HepG2 (cell line): ENCODE measurements at regions not wholly inside any gene's neighbourhood (a gene's known extent, or its start where the extent isn't known, plus 50 kb on each side); places are given as distances from the start of the nearest gene placed in this dataset.

Experiments used
- ATAC-seq: fragments of 200-7000 bp; cut with Tn5 transposase; 3 replicates; pipeline ENCODE4 v1.9.1; 2020; ENCODE audit warnings: mild to moderate bottlenecking, moderate library complexity
- BruUV-seq: library from RNA; stranded (reverse); fragments of 400-500 nt; replicated peaks from 2 replicates; lab custom pipeline; 2021; lab: Mats Ljungman, UMichigan
- CTCF ChIA-PET: fragments of 300-600 bp; formaldehyde crosslinking; extraction: SDS; loops from one replicate; lab custom pipeline; 2021; ENCODE audit warnings: low total read pairs, inconsistent platforms, low intra/inter-chr PET ratio; lab: Yijun Ruan, JAX
- POLR2A ChIA-PET: fragments of 350-600 bp; sonication (Branson Sonifier 250); formaldehyde crosslinking; loops from one replicate; lab custom pipeline; 2020; ENCODE audit warnings: antibody characterized with exemption, inconsistent platforms; lab: Yijun Ruan, JAX
- DNase-seq: peaks from one replicate; pipeline ENCODE4 v3.0.0-alpha.2; 2015; ENCODE audit warnings: low spot score
- FAIRE-seq: peaks from 3 replicates; lab custom pipeline; 2011; peaks lifted over from hg19 to GRCh38; lab: Jason Lieb, UNC
- H2AFZ ChIP-seq: one replicate; pipeline ENCODE4 v1.6.1; 2011; ENCODE audit warnings: low read length, inconsistent platforms
- H3K27ac ChIP-seq: fragments of 300-600 bp; 3 replicates; pipeline ENCODE4 v1.8.0; 2011; ENCODE audit warnings: mixed run types, mild to moderate bottlenecking, mixed read lengths, low read length, inconsistent platforms; ENCODE audit not compliant: insufficient read depth; ENCODE audit errors: extremely low read length
- H3K27me3 ChIP-seq, 2 experiments: fragments of 200-600 bp in 1 of 2; 2 replicates in 1 of 2; 3 replicates in 1 of 2; pipeline versions ENCODE4 v1.6.0 to v1.8.0; 2011; ENCODE audit warnings: low read length in 2 of 2, mild to moderate bottlenecking in 2 of 2, moderate library complexity in 2 of 2, inconsistent platforms in 1 of 2; ENCODE audit not compliant: insufficient read depth in 2 of 2, control insufficient read depth in 1 of 2
- H3K36me3 ChIP-seq, 2 experiments: fragments of 200-600 bp in 1 of 2; replicated peaks in 1 of 2; 2 replicates in 1 of 2; 3 replicates in 1 of 2; pipeline versions ENCODE4 v1.5.1 to v1.8.0; 2011; ENCODE audit warnings: low read length in 2 of 2, inconsistent platforms in 1 of 2; ENCODE audit not compliant: insufficient read depth in 2 of 2, control insufficient read depth in 1 of 2
- H3K4me1 ChIP-seq: 2 replicates; pipeline ENCODE4 v1.5.1; 2012; ENCODE audit warnings: low read length, inconsistent platforms; ENCODE audit not compliant: insufficient read depth
- H3K4me2 ChIP-seq: 2 replicates; pipeline ENCODE4 v1.6.0; 2011; ENCODE audit warnings: low read depth, low read length, inconsistent platforms
- H3K4me3 ChIP-seq, 3 experiments: fragments of 200-600 bp in 1 of 3; sonication (generic), shearing (Covaris generic) in 1 of 3; replicated peaks in 1 of 3; 2 replicates each; pipeline ENCODE4 v1.5.1; 2011 to 2016; ENCODE audit warnings: low read length in 3 of 3, inconsistent platforms in 2 of 3, low read depth in 2 of 3, mild to moderate bottlenecking in 2 of 3, control low read depth in 1 of 3, mixed read lengths in 1 of 3; ENCODE audit not compliant: insufficient read depth in 1 of 3
- H3K79me2 ChIP-seq: one replicate; pipeline ENCODE4 v1.6.1; 2011; ENCODE audit warnings: low read length, inconsistent platforms; ENCODE audit not compliant: insufficient read depth
- H3K9ac ChIP-seq: 2 replicates; pipeline ENCODE4 v1.6.0; 2011; ENCODE audit warnings: mild to moderate bottlenecking, low read depth, low read length, inconsistent platforms; ENCODE audit not compliant: insufficient read depth
- H3K9me3 ChIP-seq: 2 replicates; pipeline ENCODE4 v1.5.1; 2012; ENCODE audit warnings: mild to moderate bottlenecking, low read length
- H4K20me1 ChIP-seq: 2 replicates; pipeline ENCODE4 v1.6.0; 2011; ENCODE audit warnings: inconsistent platforms, mild to moderate bottlenecking, low read length, moderate library complexity; ENCODE audit not compliant: insufficient read depth
- HIVEP1 ChIP-seq: sonication (generic); formaldehyde crosslinking; IDR thresholded peaks from 2 replicates; pipeline ENCODE4 v1.4.0; 2020; ENCODE audit warnings: mild to moderate bottlenecking, missing genetic modification reagents
- HNF1A ChIP-seq, 2 experiments: sonication (generic) in 1 of 2; formaldehyde crosslinking in 1 of 2; IDR thresholded peaks; 2 replicates each; pipeline versions ENCODE4 v1.4.0 to v1.6.1; 2016 to 2020; ENCODE audit warnings: borderline replicate concordance in 1 of 2, low read depth in 1 of 2, mild to moderate bottlenecking in 1 of 2, missing genetic modification reagents in 1 of 2
- HNRNPH1 ChIP-seq: fragments of 200-400 bp; formaldehyde crosslinking; optimal IDR thresholded peaks from 2 replicates; pipeline ENCODE3; 2017; ENCODE audit warnings: mild to moderate bottlenecking, low read depth, low read length
- LBX2 ChIP-seq: sonication (generic); formaldehyde crosslinking; IDR thresholded peaks from 2 replicates; pipeline ENCODE4 v1.5.0; 2020; ENCODE audit warnings: missing genetic modification reagents, mild to moderate bottlenecking, borderline replicate concordance
- NR2F1 ChIP-seq, 2 experiments: fragments of 450-650 bp in 1 of 2; formaldehyde crosslinking in 1 of 2; IDR thresholded peaks; 2 replicates each; pipeline versions ENCODE4 v1.5.0 to v1.6.1; 2016 to 2020; ENCODE audit warnings: mild to moderate bottlenecking in 1 of 2, missing compliant biosample characterization in 1 of 2, missing genetic modification reagents in 1 of 2, moderate library complexity in 1 of 2
- POGK ChIP-seq: sonication (generic); formaldehyde crosslinking; conservative IDR thresholded peaks from 2 replicates; pipeline ENCODE4 v1.8.0; 2022; ENCODE audit warnings: mild to moderate bottlenecking, moderate library complexity, missing genetic modification reagents
- SIN3B ChIP-seq: fragments of 150-350 bp; IDR thresholded peaks from 2 replicates; pipeline ENCODE4 v1.6.1; 2014; ENCODE audit warnings: low read length
- SRSF9 ChIP-seq: fragments of 200-400 bp; formaldehyde crosslinking; IDR thresholded peaks from 2 replicates; pipeline ENCODE4 v1.6.1; 2018; ENCODE audit warnings: borderline replicate concordance, mild to moderate bottlenecking, low read depth, low read length; ENCODE audit not compliant: insufficient read depth, poor library complexity, severe bottlenecking
- TBL1XR1 ChIP-seq: fragments of 150-350 bp; IDR thresholded peaks from 2 replicates; pipeline ENCODE4 v1.6.1; 2014; ENCODE audit warnings: borderline replicate concordance, low read length; ENCODE audit not compliant: partially characterized antibody
- ZNF597 ChIP-seq: sonication (generic); formaldehyde crosslinking; IDR thresholded peaks from 2 replicates; pipeline ENCODE4 v1.5.0; 2020; ENCODE audit warnings: missing genetic modification reagents
- ZNF768 ChIP-seq: sonication (generic); formaldehyde crosslinking; IDR thresholded peaks from 2 replicates; pipeline ENCODE4 v1.4.0; 2020; ENCODE audit warnings: missing genetic modification reagents
- ZNF780A ChIP-seq: sonication (generic); formaldehyde crosslinking; IDR thresholded peaks from 2 replicates; pipeline ENCODE4 v1.8.0; 2022; ENCODE audit warnings: mild to moderate bottlenecking, missing genetic modification reagents, moderate library complexity
- WGBS: methylation state at CpG from one replicate; pipeline ENCODE4 v1.1.6; 2017; ENCODE audit warnings: low lambda C conversion rate; 5-methylcytosine and 5-hydroxymethylcytosine counted together
- in situ Hi-C: cut with HindIII; loops from 2 replicates; pipeline ENCODE4 v1.10.0; 2017; ENCODE audit warnings: low pct_unique_long_range_greater_than_20kb; ENCODE audit not compliant: extremely low pct_ligation_motif_present
- intact Hi-C: fragments of 100-400 bp; cut with micrococcal nuclease; formaldehyde crosslinking; loops from one replicate; pipeline ENCODE4 v1.10.0; 2022; ENCODE audit not compliant: unreplicated experiment

- BruUV-seq = no TSS peak
- ChIA-PET POLR2A (no interaction called here), CTCF (no interaction called here)
- FAIRE-seq (no peak), ATAC-seq (no peak), DNase-seq (no peak)
- Histone ChIP-seq H3K4me1 (no peaks in the 10 kb centered on the region), H3K36me3 (no peaks in the 10 kb centered on the region), H3K4me3 (no peak overlapping the region), H4K20me1 (no peaks in the 10 kb centered on the region), H3K9me3 (no peaks in the 10 kb centered on the region), H3K4me2 (no peak overlapping the region), H3K79me2 (no peaks in the 10 kb centered on the region), H3K9ac (no peak overlapping the region), H3K27ac (no peak overlapping the region), H2AFZ (no peak overlapping the region), H3K27me3 (no peaks in the 10 kb centered on the region; a peak in 2 of 5 replicates)
- 18% methylated on average over 4 of the region's 7 CpGs for WGBS
- in situ Hi-C loops (no loop called here), intact Hi-C loops (no loop called here)
- TF ChIP-seq HIVEP1 (CRISPR knock-in tag) (no peak), ZNF780A (CRISPR knock-in tag) (no peak), POGK (CRISPR knock-in tag) (no peak), SRSF9 (no peak), NR2F1 (CRISPR knock-in tag; IDR thresholded peaks at IDR 0.05) (no peak), HNRNPH1 (no peak), TBL1XR1 (no peak), SIN3B (no peak), LBX2 (CRISPR knock-in tag) (no peak), ZNF768 (CRISPR knock-in tag) (no peak), HNF1A (IDR thresholded peaks at IDR 0.05; ENCODE audit: low read depth) (no peak), HNF1A (CRISPR knock-in tag; IDR thresholded peaks at IDR 0.05; ENCODE audit: borderline replicate concordance) (no peak), ZNF597 (CRISPR knock-in tag) (no peak)
- TF ChIP-seq, all 625 proteins: peak for 0
These were observed 113.5 kb upstream of the TOPAZ1 start for GRCh38 chr3:44128057-44128775.
